ENCODE measurements at regions not wholly inside any gene's neighbourhood (a gene's known extent, or its start where the extent isn't known, plus 50 kb on each side); places are given as distances from the start of the nearest gene placed in this dataset.

GRCh38 chr6:119902681-119903080 is 553.1 kb upstream of the MAN1A1 start (continued):
- TF ChIP-seq HSF4 (CRISPR knock-in tag; IDR thresholded peaks at IDR 0.05; ENCODE audit: borderline replicate concordance), result no peak
- TF ChIP-seq E2F4 (CRISPR knock-in tag; IDR thresholded peaks at IDR 0.05; ENCODE audit: low read depth), result no peak
- TF ChIP-seq ZNF212 (CRISPR knock-in tag; IDR thresholded peaks at IDR 0.05), result no peak
- TF ChIP-seq, protein P1, sequence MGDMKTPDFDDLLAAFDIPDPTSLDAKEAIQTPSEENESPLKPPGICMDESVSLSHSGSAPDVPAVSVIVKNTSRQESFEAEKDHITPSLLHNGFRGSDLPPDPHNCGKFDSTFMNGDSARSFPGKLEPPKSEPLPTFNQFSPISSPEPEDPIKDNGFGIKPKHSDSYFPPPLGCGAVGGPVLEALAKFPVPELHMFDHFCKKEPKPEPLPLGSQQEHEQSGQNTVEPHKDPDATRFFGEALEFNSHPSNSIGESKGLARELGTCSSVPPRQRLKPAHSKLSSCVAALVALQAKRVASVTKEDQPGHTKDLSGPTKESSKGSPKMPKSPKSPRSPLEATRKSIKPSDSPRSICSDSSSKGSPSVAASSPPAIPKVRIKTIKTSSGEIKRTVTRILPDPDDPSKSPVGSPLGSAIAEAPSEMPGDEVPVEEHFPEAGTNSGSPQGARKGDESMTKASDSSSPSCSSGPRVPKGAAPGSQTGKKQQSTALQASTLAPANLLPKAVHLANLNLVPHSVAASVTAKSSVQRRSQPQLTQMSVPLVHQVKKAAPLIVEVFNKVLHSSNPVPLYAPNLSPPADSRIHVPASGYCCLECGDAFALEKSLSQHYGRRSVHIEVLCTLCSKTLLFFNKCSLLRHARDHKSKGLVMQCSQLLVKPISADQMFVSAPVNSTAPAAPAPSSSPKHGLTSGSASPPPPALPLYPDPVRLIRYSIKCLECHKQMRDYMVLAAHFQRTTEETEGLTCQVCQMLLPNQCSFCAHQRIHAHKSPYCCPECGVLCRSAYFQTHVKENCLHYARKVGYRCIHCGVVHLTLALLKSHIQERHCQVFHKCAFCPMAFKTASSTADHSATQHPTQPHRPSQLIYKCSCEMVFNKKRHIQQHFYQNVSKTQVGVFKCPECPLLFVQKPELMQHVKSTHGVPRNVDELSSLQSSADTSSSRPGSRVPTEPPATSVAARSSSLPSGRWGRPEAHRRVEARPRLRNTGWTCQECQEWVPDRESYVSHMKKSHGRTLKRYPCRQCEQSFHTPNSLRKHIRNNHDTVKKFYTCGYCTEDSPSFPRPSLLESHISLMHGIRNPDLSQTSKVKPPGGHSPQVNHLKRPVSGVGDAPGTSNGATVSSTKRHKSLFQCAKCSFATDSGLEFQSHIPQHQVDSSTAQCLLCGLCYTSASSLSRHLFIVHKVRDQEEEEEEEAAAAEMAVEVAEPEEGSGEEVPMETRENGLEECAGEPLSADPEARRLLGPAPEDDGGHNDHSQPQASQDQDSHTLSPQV (IDR thresholded peaks at IDR 0.05), result no peak
- no peak for TF ChIP-seq CBX8 (IDR thresholded peaks at IDR 0.05; ENCODE audit: borderline replicate concordance, extremely low read depth, low read depth, low read length, poor library complexity, severe bottlenecking)

DNA sequence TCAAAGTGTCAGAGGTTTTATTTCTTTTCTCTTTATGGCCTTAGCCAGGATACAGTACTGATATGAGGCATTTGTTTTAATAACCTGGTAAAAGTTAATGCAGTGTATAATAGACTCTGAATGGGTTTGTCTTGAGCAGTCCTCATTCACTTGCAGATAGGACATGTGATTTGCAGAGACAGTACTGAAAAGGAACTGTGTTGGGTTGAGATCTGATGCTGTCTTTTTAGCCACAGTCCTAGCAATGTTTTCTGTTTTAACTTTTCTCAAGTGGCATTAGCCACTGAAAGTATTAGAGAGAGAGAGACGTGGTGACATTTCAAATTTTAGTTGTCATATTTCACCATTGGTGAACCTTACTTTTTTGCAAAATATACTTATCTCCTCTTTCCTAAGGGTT is 547.2 kb upstream of the MAN1A1 start:
- ATAC-seq (no peak), FAIRE-seq (no peak), DNase-seq (ENCODE audit: extremely low read depth in 1 of 4, low spot score in 3 of 4) (no peak)
- intact Hi-C loops (cut with micrococcal nuclease), result no loop called here
- H3K79me2 ChIP-seq (ENCODE audit: control insufficient read depth, insufficient read depth, low read length), result no peaks in the 10 kb centered on the region
- no peak overlapping the region for H3K27ac ChIP-seq (ENCODE audit: extremely low read depth, low read depth, low read length)
- H3K9me3 ChIP-seq (replicated peaks; ENCODE audit: control insufficient read depth, insufficient read depth, low read depth, low read length), result no peaks in the 10 kb centered on the region
- TF ChIP-seq MCM7 (IDR thresholded peaks at IDR 0.05), result no peak
- no TSS peak for BruUV-seq (replicated peaks)
- no peak overlapping the region for H3K4me2 ChIP-seq (ENCODE audit: insufficient read depth, low read length)
- no peak overlapping the region for H3K4me3 ChIP-seq
- 0% methylated on average over 1 of the region's 1 CpG for WGBS (ENCODE audit: insufficient coverage, low coverage, missing lambda C conversion rate)
- ChIA-PET CTCF (ENCODE audit: low intra/inter-chr PET ratio) (no interaction called here), POLR2A (no interaction called here)
- H3K9me1 ChIP-seq (ENCODE audit: control insufficient read depth, insufficient read depth, low read length), result no peaks in the 10 kb centered on the region
- H3K9ac ChIP-seq (ENCODE audit: insufficient read depth in 1 of 2, low read depth in 2 of 2, low read length in 2 of 2), result no peak overlapping the region
- no peaks in the 10 kb centered on the region for H3K36me3 ChIP-seq (ENCODE audit: control insufficient read depth, insufficient read depth, low read length)
- in situ Hi-C loops (cut with MboI), result no loop called here
- H3K4me1 ChIP-seq (replicated peaks in 1 of 2; ENCODE audit: control insufficient read depth in 2 of 2, insufficient read depth in 2 of 2, low read length in 2 of 2), result no peaks in the 10 kb centered on the region
- H2AFZ ChIP-seq (ENCODE audit: low read depth, low read length), result no peak overlapping the region
- H3K27me3 ChIP-seq (ENCODE audit: control insufficient read depth in 2 of 2, insufficient read depth in 2 of 2, low read length in 2 of 2), result no peaks in the 10 kb centered on the region
- no peaks in the 10 kb centered on the region for H4K20me1 ChIP-seq (replicated peaks; ENCODE audit: control insufficient read depth, insufficient read depth, low read length)
